AG08395 (cell line): ENCODE measurements at regions not wholly inside any gene's neighbourhood (a gene's known extent, or its start where the extent isn't known, plus 50 kb on each side); places are given as distances from the start of the nearest gene placed in this dataset.

ENCODE experiments used
- DNase-seq: peaks from one replicate; pipeline ENCODE4 v3.0.0; 2012; ENCODE audit warnings: mixed read lengths, low spot score

DNA sequence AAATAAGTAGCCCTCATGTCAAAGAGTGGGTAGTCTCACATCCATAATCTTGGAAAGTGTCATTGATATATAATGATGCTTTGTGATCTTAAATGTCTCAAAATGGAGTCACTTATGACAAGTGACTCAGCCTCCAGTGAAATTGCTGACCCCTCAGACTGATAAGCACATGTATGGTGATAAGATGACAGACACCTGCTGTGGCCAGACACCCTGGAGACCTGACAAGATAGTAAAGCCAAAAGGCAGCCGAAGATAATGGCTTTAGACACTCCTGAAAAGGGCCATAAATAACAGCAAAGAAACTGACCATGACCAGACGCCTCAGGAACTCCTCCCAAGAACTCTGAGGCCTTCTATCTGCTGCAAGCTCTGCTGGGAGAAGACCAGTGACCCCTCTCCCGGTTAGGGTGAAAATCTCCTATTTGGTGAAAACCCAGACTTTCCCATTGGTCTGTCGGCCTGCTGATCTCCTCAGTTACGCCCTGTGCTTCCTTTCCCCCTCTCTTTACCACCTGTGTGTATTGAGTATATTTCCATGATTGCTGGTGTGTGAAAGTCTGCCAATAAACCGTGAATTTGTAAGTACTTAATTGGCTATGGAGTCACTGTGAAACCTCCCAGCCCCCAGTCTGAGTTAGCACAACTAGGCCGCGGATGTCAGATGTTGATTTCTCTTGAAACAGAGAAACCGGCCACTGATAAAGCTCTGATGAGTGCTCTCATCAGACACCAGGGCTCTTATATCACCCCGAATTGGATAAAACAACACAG is 226.7 kb upstream of the MYOCD start:
- DNase-seq, result no peak

- no peak for DNase-seq
These were observed 220.4 kb upstream of the MYOCD start for GRCh38 chr17:12445331-12445730.

- DNase-seq, result peak; percentile 19
These were observed 208.2 kb upstream of the MYOCD start for GRCh38 chr17:12457493-12457892.

GRCh38 chr17:12459736-12460135 is 206.0 kb upstream of the MYOCD start:
- DNase-seq, result no peak

DNA sequence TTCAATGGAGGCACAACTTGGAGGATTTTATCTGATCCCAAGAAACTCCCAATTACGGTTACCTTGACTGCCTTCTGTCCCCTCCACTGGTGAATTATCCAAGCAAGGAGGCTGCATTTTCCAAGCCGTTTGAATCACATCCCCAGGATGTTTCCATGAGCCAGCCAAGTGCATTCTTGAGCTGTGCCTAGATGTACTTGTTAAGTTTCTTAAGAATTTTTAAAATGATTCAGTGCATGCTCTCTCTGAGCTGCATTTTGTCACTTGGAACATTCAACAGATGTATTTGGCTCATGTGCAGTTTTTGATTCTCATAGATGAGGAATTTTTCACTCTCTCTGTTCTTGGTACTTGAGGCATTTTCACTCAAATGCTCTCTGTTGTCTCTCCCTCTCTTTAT is 202.6 kb upstream of the MYOCD start:
- peak; percentile 19 for DNase-seq

GRCh38 chr17:12472252-12473173 is 193.2 kb upstream of the MYOCD start:
- no peak for DNase-seq

GRCh38 chr17:12478311-12478710 is 187.4 kb upstream of the MYOCD start:
- DNase-seq, result no peak

- no peak for DNase-seq
These were observed 180.3 kb upstream of the MYOCD start for GRCh38 chr17:12485361-12485906.

GRCh38 chr17:12489325-12489724 is 176.4 kb upstream of the MYOCD start:
- no peak for DNase-seq

GRCh38 chr17:12492450-12492849 is 173.2 kb upstream of the MYOCD start:
- DNase-seq, result no peak

- DNase-seq, result no peak
These were observed 159.8 kb upstream of the MYOCD start for GRCh38 chr17:12505866-12506265.

DNA sequence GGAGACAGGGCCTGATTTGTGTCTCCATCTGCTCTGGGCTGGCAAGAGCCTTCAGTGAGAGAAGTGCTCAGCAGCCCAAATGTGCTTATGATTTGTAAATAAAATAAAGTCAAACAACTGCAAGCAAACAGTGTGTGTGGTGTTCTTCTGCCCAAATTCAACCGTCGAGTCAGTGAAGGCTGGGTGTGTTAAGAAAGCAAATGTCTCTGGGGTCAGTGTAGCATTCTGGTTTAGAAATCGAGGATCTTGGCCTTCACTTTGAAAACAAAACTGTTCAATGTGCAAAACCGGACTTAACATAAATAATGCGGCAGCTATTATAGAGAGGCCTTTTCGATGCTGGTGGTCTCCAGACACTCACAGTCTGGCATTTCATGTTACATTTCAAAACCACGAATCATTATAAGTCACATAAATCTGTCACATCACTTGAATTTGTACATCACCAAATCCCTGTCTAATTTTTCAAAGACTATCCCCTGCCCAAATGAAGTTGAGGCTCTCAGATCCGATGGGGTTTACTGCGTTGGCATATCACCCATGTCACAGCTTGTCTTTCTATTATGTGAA is 158.6 kb upstream of the MYOCD start:
- no peak for DNase-seq

DNA sequence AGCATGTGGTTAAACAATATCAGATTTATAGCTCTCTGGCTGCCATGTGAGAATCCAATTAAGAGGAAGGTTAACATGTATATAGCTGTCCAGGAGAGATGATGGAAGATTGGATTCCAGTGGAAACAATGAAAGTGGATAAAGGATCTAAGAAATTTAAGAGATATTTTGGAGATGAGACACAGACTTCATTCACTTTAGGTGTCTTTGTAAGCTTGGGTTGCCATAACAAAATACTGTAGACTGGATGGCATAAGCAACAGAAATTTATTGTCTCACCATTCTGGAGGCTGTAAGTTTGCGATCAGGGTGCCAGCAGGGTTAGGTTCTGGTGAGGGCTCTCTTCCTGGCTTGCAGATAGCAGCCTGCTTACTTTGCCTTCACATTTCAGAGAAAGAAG is 155.9 kb upstream of the MYOCD start:
- DNase-seq, result peak; percentile 5

GRCh38 chr17:12510535-12510934 is 155.2 kb upstream of the MYOCD start:
- DNase-seq, result peak; percentile 17

DNA sequence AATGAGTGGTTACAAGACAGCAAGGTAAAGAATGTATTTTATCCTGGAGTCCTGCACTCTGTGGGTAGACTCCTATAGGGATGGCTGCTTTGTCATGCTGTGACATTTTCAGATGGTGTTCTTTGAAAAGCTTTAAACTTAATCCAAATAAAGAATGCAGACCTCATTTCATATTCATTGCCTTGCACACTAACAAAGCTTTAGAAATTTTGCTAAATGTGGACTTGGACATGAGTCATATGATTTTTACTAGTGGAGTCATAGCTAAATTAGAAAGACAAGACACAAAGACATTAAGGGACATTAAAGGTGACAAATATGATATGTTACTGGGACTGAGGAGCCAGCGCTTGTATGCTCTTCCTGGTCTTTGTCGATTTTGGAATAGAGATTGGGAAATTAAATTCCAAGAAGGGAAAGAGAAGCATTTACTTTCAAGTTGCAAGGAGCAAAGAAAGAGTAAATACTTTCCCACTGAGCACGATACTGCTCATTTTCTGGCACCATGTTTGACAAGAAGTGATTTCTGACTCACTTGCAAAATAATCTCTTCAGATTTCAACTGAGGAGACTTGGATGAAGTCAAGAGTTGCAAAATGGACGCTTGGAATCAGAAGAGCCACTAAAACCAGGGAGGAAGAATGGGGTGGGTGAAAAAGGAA is 152.9 kb upstream of the MYOCD start:
- no peak for DNase-seq

DNA sequence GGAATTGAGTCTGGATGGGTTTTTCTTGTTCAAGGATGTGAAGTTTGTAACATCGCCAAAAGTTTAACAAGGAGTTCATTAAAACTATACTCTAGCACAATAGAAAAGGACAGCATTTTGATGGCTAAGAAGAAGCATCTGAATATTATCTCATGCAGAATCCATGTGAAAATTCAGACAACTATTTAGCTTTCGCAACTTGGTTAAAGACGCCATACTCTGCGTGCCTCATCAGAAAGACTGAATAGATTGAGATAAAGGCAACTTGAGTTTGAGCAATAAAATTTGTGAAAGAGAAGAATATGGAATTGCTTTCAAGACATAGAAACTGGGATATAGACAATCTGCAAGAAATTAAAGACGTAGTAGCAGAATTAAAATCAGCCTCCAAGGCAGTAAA is 151.1 kb upstream of the MYOCD start:
- no peak for DNase-seq

- peak; percentile 38 for DNase-seq
These were observed 145.6 kb upstream of the MYOCD start for GRCh38 chr17:12519956-12520594.

GRCh38 chr17:12521416-12521815 is 144.3 kb upstream of the MYOCD start:
- no peak for DNase-seq

DNA sequence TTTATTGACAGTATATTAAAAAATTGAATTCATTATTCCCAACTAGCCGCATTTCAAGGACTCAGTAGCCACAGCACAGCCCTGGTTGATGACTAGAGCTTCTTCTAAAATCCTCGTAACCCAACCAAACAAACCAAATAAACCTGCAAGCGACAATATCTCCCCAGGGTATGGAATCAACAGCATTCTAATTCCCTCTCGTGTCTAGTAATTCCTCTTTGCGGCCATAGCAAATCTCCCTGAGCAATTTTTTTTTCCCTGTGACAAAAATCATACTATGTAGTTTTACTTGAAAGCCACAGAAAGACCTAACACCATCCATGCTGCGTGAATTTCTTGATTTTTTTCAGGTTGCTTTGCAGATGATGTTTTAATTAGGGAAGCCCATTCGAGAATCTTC is 143.4 kb upstream of the MYOCD start:
- DNase-seq, result no peak

DNA sequence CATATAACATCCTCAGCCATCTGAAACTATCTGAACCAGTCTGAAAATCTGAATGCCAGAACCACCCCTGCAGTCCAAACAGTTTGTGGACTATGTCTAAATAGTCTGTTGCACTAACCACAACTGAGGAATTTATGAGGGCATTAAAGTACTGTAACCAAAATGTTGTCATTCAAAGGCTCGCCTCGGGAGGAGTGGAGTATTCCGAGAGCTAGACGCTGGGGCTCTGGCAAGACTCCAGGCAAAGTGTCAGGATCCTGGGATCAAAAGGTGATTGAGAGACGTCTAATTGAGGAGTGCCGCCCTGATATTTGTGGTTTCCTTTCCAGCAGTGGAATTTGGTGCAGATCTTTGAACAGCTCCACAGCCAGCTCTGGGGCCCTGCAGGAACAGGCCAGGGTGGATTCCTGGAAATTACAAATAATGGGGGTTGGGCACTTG is 142.9 kb upstream of the MYOCD start:
- DNase-seq, result peak; percentile 39

DNA sequence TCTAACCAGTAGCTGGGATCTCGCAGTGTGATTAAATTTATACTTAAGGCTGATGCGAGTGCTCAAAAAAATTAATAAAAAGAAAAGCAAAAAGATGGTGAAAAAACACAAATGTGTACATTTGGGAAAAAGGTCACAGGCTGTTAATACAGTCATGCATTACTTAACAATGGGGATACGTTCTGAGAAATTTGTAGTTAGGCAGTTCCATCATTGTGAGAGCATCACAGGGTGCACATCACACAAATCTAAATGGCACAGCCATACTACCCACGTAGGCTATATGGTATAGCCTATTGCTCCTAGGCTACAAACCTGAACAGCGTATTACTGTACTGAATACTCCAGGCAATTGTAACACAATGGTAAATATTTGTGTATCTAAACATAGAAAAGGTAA is 142.4 kb upstream of the MYOCD start:
- no peak for DNase-seq
